ENCODE measurements at regions not wholly inside any gene's neighbourhood (a gene's known extent, or its start where the extent isn't known, plus 50 kb on each side); places are given as distances from the start of the nearest gene placed in this dataset.
A peak's percentile ranks its signal among the peaks of the same experiment; 100 is the strongest.

GRCh38 chr6:150753371-150754064 is 112.0 kb upstream of the MTHFD1L start (continued):
- TF ChIP-seq ZNF280D (tag by site-specific recombination; IDR thresholded peaks at IDR 0.05), result no peak
- TF ChIP-seq WT1 (tag by site-specific recombination; IDR thresholded peaks at IDR 0.05), result peak; percentile 83; the same call in 1 of the 2 replicates
- no peak for TF ChIP-seq BCL11A (tag by site-specific recombination; IDR thresholded peaks at IDR 0.05; ENCODE audit: low read depth)
- TF ChIP-seq MZF1 (tag by site-specific recombination; IDR thresholded peaks at IDR 0.05; ENCODE audit: borderline replicate concordance), result peak; percentile 36; the same call in 1 of the 2 replicates
- no peak for TF ChIP-seq REST (tag by site-specific recombination; IDR thresholded peaks at IDR 0.05)
- TF ChIP-seq PRDM2 (tag by site-specific recombination; IDR thresholded peaks at IDR 0.05; ENCODE audit: borderline replicate concordance), result no peak
- 0 out of 2 replicates have a peak, but pooled peaks have one; percentile 28 for TF ChIP-seq ZNF629 (tag by site-specific recombination; IDR thresholded peaks at IDR 0.05)
- no peak for TF ChIP-seq ZNF211 (tag by site-specific recombination; IDR thresholded peaks at IDR 0.05; ENCODE audit: low read depth)
- no peak for TF ChIP-seq ZNF133 (tag by site-specific recombination; IDR thresholded peaks at IDR 0.05)
- TF ChIP-seq ZNF10 (tag by site-specific recombination; IDR thresholded peaks at IDR 0.05), result peak; percentile 82
- TF ChIP-seq ZNF610 (tag by site-specific recombination; IDR thresholded peaks at IDR 0.05; ENCODE audit: borderline replicate concordance), result no peak
- TF ChIP-seq ZNF155 (tag by site-specific recombination; IDR thresholded peaks at IDR 0.05), result no peak
- TF ChIP-seq ZNF274 (IDR thresholded peaks at IDR 0.05; ENCODE audit: low read length), result no peak
- TF ChIP-seq ZNF274 (tag by site-specific recombination; IDR thresholded peaks at IDR 0.05; ENCODE audit: borderline replicate concordance), result no peak
- peak; percentile 54 for TF ChIP-seq ZNF501 (tag by site-specific recombination; IDR thresholded peaks at IDR 0.05)
- TF ChIP-seq GLIS2 (tag by site-specific recombination; IDR thresholded peaks at IDR 0.05), result no peak
- peak; percentile 98 for TF ChIP-seq ZIC2 (tag by site-specific recombination; IDR thresholded peaks at IDR 0.05)
- TF ChIP-seq ZNF362 (tag by site-specific recombination; IDR thresholded peaks at IDR 0.05), result no peak
- TF ChIP-seq KLF1 (tag by site-specific recombination; IDR thresholded peaks at IDR 0.05), result peak; percentile 18; the same call in 1 of the 2 replicates
- TF ChIP-seq CTCF (tag by site-specific recombination; IDR thresholded peaks at IDR 0.05), result no peak
- no peak for TF ChIP-seq ZNF510 (tag by site-specific recombination; IDR thresholded peaks at IDR 0.05; ENCODE audit: insufficient replicate concordance)
- TF ChIP-seq ZNF707 (tag by site-specific recombination; IDR thresholded peaks at IDR 0.05), result no peak
- no peak for TF ChIP-seq SCRT1 (tag by site-specific recombination; IDR thresholded peaks at IDR 0.05; ENCODE audit: borderline replicate concordance)
- no peak for TF ChIP-seq ZNF202 (tag by site-specific recombination; IDR thresholded peaks at IDR 0.05; ENCODE audit: borderline replicate concordance)
